Tibial artery (tissue), 4 donors: ENCODE measurements at regions not wholly inside any gene's neighbourhood (a gene's known extent, or its start where the extent isn't known, plus 50 kb on each side); places are given as distances from the start of the nearest gene placed in this dataset.

Experiments used
- DNase-seq, 2 donors: peaks; one replicate each; pipeline ENCODE4 v3.0.0-alpha.2; 2019
- H3K27ac ChIP-seq, 2 donors: fragments of 200-600 bp; sonication (generic) in 1 of 2; 1 replicate in 1 of 2; 2 replicates in 1 of 2; pipeline ENCODE4 v1.5.1; 2018 to 2019; ENCODE audit warnings: mild to moderate bottlenecking in 1 of 2
- H3K27me3 ChIP-seq, 2 donors: fragments of 200-600 bp; sonication (generic) in 1 of 2; one replicate each; pipeline versions ENCODE4 v1.5.1 to v1.6.0; 2016 to 2019
- H3K36me3 ChIP-seq, 3 donors: fragments of 200-600 bp; sonication (generic) in 2 of 3; one replicate each; pipeline ENCODE4 v1.5.1; 2016 to 2019; ENCODE audit warnings: mild to moderate bottlenecking in 2 of 3
- H3K4me1 ChIP-seq, 4 donors: fragments of 200-600 bp; sonication (generic) in 2 of 4; 1 replicate in 3 of 4; 2 replicates in 1 of 4; pipeline ENCODE4 v1.5.1; 2016 to 2019
- H3K4me3 ChIP-seq, 2 donors: fragments of 200-600 bp; sonication (generic) in 1 of 2; 1 replicate in 1 of 2; 2 replicates in 1 of 2; pipeline ENCODE4 v1.5.1; 2018 to 2019; ENCODE audit warnings: mild to moderate bottlenecking in 2 of 2
- H3K9me3 ChIP-seq, 3 donors: fragments of 200-600 bp; sonication (generic) in 1 of 3; one replicate each; pipeline ENCODE4 v1.5.1; 2016 to 2019
- intact Hi-C: fragments of 100-400 bp; cut with DNase I; formaldehyde crosslinking; loops from one replicate; pipeline ENCODE4 v1.15.0; 2023; ENCODE audit warnings: low total_unique reads
- TF ChIP-seq, protein P1 (sequence below), 2 experiments: fragments of 200-600 bp in 1 of 2; fragments of 450-650 bp in 1 of 2; IDR thresholded peaks; one replicate each; pipeline ENCODE4 v1.5.1; 2017 to 2019; ENCODE audit warnings: antibody characterized with exemption in 2 of 2, mild to moderate bottlenecking in 1 of 2, moderate library complexity in 1 of 2

GRCh38 chr2:217054791-217055190 is 194.9 kb upstream of the TNP1 start:
- Histone ChIP-seq H3K9me3 (no peaks in the 10 kb centered on the region), H3K27ac (peak overlapping the region; percentile 50), H3K4me3 (no peak overlapping the region), H3K27me3 (no peaks in the 10 kb centered on the region), H3K4me1 (peaks cover 0 to 59% (median 44%) of the 10 kb centered on the region in 4 donors), H3K36me3 (no peaks in the 10 kb centered on the region)
- TF ChIP-seq, protein P1, sequence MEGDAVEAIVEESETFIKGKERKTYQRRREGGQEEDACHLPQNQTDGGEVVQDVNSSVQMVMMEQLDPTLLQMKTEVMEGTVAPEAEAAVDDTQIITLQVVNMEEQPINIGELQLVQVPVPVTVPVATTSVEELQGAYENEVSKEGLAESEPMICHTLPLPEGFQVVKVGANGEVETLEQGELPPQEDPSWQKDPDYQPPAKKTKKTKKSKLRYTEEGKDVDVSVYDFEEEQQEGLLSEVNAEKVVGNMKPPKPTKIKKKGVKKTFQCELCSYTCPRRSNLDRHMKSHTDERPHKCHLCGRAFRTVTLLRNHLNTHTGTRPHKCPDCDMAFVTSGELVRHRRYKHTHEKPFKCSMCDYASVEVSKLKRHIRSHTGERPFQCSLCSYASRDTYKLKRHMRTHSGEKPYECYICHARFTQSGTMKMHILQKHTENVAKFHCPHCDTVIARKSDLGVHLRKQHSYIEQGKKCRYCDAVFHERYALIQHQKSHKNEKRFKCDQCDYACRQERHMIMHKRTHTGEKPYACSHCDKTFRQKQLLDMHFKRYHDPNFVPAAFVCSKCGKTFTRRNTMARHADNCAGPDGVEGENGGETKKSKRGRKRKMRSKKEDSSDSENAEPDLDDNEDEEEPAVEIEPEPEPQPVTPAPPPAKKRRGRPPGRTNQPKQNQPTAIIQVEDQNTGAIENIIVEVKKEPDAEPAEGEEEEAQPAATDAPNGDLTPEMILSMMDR (IDR thresholded peaks at IDR 0.05): no peak
- intact Hi-C loops: no loop called here
- no peak for DNase-seq

DNA sequence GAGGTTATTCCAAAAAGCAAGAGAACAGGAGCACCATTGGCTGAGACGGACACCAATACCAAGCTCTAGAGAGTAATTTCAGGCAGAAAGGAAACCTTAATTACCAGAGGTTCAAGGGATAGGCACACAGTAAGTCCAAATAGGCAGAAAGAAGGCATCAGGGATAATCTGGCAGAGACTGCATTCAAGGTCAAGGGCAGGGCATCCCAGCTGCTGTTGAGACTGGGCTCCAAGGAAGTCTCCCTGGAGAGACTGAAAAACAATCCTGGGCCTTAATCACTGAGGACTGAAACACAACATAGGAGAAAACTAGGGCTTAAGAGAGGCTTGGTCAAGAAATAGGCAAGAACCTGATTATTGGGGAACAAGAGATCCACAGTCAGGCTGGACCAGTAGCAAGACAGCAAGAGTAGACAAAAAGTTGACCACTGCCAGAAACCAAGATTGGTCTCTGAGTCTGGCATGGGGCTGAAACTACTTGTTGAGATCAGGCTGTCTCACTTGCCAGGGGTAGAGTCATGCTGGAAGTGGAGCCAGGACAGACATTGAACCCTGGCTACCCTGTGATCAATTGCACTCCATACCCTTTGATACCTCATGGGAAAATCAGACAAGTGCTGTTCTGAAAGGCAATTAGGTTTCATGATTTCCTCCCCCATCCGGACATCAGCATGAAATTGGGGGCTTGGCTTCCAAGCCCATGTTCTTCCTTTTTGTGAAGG is 193.2 kb upstream of the TNP1 start:
- intact Hi-C loops: no loop called here

GRCh38 chr2:217051416-217051815 is 191.6 kb upstream of the TNP1 start:
- no peak overlapping the region for H3K4me3 ChIP-seq
- DNase-seq: no peak
- TF ChIP-seq, protein P1 (IDR thresholded peaks at IDR 0.05): no peak
- no peaks in the 10 kb centered on the region for H3K27me3 ChIP-seq
- intact Hi-C loops: no loop called here
- peak overlapping the region in 1 of 2 donors; percentile 21 for H3K27ac ChIP-seq
- H3K9me3 ChIP-seq: no peaks in the 10 kb centered on the region
- H3K4me1 ChIP-seq: peaks cover 0 to 70% (median 48%) of the 10 kb centered on the region in 4 donors
- H3K36me3 ChIP-seq: no peaks in the 10 kb centered on the region

More for the DNA sequence above, 193.2 kb upstream of the TNP1 start:
- Histone ChIP-seq H3K4me3 (no peak overlapping the region), H3K4me1 (peaks cover 0 to 65% (median 47%) of the 10 kb centered on the region in 4 donors), H3K27me3 (no peaks in the 10 kb centered on the region), H3K36me3 (no peaks in the 10 kb centered on the region), H3K9me3 (no peaks in the 10 kb centered on the region), H3K27ac (peak overlapping the region; percentile 50)
- TF ChIP-seq, protein P1 (IDR thresholded peaks at IDR 0.05): no peak
- DNase-seq: no peak

GRCh38 chr2:217049956-217050355 is 190.1 kb upstream of the TNP1 start:
- Histone ChIP-seq H3K4me1 (peaks cover 0 to 77% (median 49%) of the 10 kb centered on the region in 4 donors), H3K9me3 (no peaks in the 10 kb centered on the region), H3K27me3 (no peaks in the 10 kb centered on the region), H3K27ac (peak overlapping the region in 1 of 2 donors; percentile 16), H3K4me3 (no peak overlapping the region), H3K36me3 (no peaks in the 10 kb centered on the region)
- DNase-seq: no peak
- TF ChIP-seq, protein P1 (IDR thresholded peaks at IDR 0.05): no peak
- intact Hi-C loops: no loop called here

DNA sequence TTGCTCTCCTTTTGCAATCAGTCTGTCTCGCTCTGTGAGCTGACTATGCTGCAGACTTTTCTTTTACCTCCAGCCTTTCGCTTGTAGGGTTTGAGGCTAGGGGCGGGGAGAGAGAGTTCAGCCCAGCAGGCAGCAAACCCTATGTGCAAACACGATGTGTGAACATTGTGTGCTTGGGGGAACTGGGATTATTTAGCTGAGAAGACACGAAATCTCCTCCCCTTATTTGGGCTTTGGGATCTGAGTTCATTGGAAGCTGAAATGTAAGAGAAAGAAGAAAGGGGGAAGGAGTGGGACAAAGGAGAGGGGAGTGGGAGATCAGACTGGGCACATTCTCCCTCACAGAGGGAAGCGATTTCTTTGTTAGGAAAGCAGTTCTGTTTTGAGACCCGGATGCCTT is 189.6 kb upstream of the TNP1 start:
- DNase-seq: no peak

More for the DNA sequence above, 189.6 kb upstream of the TNP1 start:
- Histone ChIP-seq H3K9me3 (no peaks in the 10 kb centered on the region), H3K4me1 (peaks cover 0 to 72% (median 44%) of the 10 kb centered on the region in 4 donors), H3K4me3 (no peak overlapping the region), H3K27ac (no peak overlapping the region), H3K27me3 (no peaks in the 10 kb centered on the region), H3K36me3 (no peaks in the 10 kb centered on the region)
- TF ChIP-seq, protein P1 (IDR thresholded peaks at IDR 0.05): no peak
- intact Hi-C loops: no loop called here
